H1 (cell line): ENCODE measurements at regions not wholly inside any gene's neighbourhood (a gene's known extent, or its start where the extent isn't known, plus 50 kb on each side); places are given as distances from the start of the nearest gene placed in this dataset.

Source experiments
- CTCF ChIA-PET: fragments of 300-600 bp; sonication (Branson Sonifier 250); formaldehyde crosslinking; loops from one replicate; lab custom pipeline; 2021; ENCODE audit not compliant: partially characterized antibody; lab: Charles Lee
- POLR2A ChIA-PET: fragments of 300-600 bp; sonication (Branson Sonifier 250); formaldehyde crosslinking; loops from one replicate; lab custom pipeline; 2021; ENCODE audit warnings: inconsistent platforms; ENCODE audit not compliant: partially characterized antibody; lab: Charles Lee
- DNase-seq, 2 experiments: peaks; one replicate each; pipeline versions ENCODE4 v3.0.0 to v3.0.0-alpha.2; 2010 to 2022; ENCODE audit warnings: low spot score in 2 of 2, low read depth in 1 of 2, mixed read lengths in 1 of 2
- FAIRE-seq: peaks from 2 replicates; lab custom pipeline; 2011; peaks lifted over from hg19 to GRCh38; lab: Jason Lieb, UNC
- H2AFZ ChIP-seq: 2 replicates; pipeline ENCODE4 v1.8.1; 2012; ENCODE audit warnings: low read length, inconsistent platforms
- H2AK5ac ChIP-seq: 2 replicates; pipeline ENCODE4 v1.6.1; 2013; ENCODE audit warnings: low read depth, low read length
- H2BK120ac ChIP-seq: replicated peaks from 2 replicates; pipeline ENCODE3; 2013; ENCODE audit warnings: low read depth, low read length, inconsistent platforms
- H2BK12ac ChIP-seq: 2 replicates; pipeline ENCODE4 v1.6.1; 2013; ENCODE audit warnings: low read depth, low read length
- H2BK15ac ChIP-seq: 2 replicates; pipeline ENCODE4 v1.6.1; 2013; ENCODE audit warnings: low read length
- H2BK20ac ChIP-seq: 2 replicates; pipeline ENCODE4 v1.6.1; 2013; ENCODE audit warnings: low read length
- H2BK5ac ChIP-seq: 2 replicates; pipeline ENCODE4 v1.6.1; 2013; ENCODE audit warnings: low read depth, low read length
- H3K14ac ChIP-seq: 2 replicates; pipeline ENCODE4 v1.6.1; 2013; ENCODE audit warnings: inconsistent platforms; ENCODE audit not compliant: insufficient read length
- H3K18ac ChIP-seq: 2 replicates; pipeline ENCODE4 v1.6.1; 2013; ENCODE audit warnings: low read length; ENCODE audit errors: extremely low read depth
- H3K23ac ChIP-seq: 2 replicates; pipeline ENCODE4 v1.6.1; 2013; ENCODE audit warnings: inconsistent platforms; ENCODE audit not compliant: insufficient read length
- H3K23me2 ChIP-seq: 2 replicates; pipeline ENCODE4 v1.6.1; 2013; ENCODE audit warnings: low read depth, low read length
- H3K27ac ChIP-seq: 2 replicates; pipeline ENCODE4 v1.6.1; 2011; ENCODE audit warnings: low read depth, low read length, inconsistent platforms
- H3K27me3 ChIP-seq, 4 experiments: replicated peaks in 1 of 4; 1 replicate in 1 of 4; 2 replicates in 3 of 4; pipeline versions ENCODE4 v1.6.1 to v1.8.1; 2011 to 2013; ENCODE audit warnings: low read length in 3 of 4, mild to moderate bottlenecking in 3 of 4, inconsistent platforms in 2 of 4, mixed read lengths in 2 of 4, moderate library complexity in 1 of 4; ENCODE audit not compliant: control insufficient read depth in 3 of 4, insufficient read depth in 3 of 4; ENCODE audit errors: extremely low read depth in 1 of 4
- H3K36me3 ChIP-seq, 4 experiments: 2 replicates each; pipeline versions ENCODE4 v1.6.1 to v1.8.1; 2011 to 2013; ENCODE audit warnings: mild to moderate bottlenecking in 4 of 4, low read length in 3 of 4, moderate library complexity in 2 of 4, control low read depth in 1 of 4, inconsistent platforms in 1 of 4; ENCODE audit not compliant: insufficient read depth in 4 of 4, control insufficient read depth in 2 of 4
- H3K4ac ChIP-seq: replicated peaks from 2 replicates; pipeline ENCODE3; 2013; ENCODE audit warnings: low read length, low read depth, mixed read lengths, inconsistent platforms; ENCODE audit not compliant: insufficient read length
- H3K4me1 ChIP-seq, 4 experiments: replicated peaks in 1 of 4; 1 replicate in 1 of 4; 2 replicates in 3 of 4; pipeline versions ENCODE4 v1.6.1 to v1.8.1; 2011 to 2013; ENCODE audit warnings: low read length in 3 of 4, inconsistent platforms in 2 of 4, mixed read lengths in 1 of 4; ENCODE audit not compliant: insufficient read depth in 4 of 4, control insufficient read depth in 3 of 4
- H3K4me2 ChIP-seq, 2 experiments: 2 replicates each; pipeline versions ENCODE4 v1.6.1 to v1.8.1; 2011 to 2013; ENCODE audit warnings: low read depth in 2 of 2, low read length in 2 of 2, control low read depth in 1 of 2, inconsistent platforms in 1 of 2, mild to moderate bottlenecking in 1 of 2; ENCODE audit not compliant: insufficient read depth in 1 of 2
- H3K4me3 ChIP-seq, 4 experiments: fragments of 200-600, 300-600 bp in 1 of 4; sonication (generic), shearing (Covaris generic), sonication (Bioruptor Twin) in 1 of 4; 2 replicates each; pipeline versions ENCODE4 v1.5.1 to v1.8.1; 2011 to 2016; ENCODE audit warnings: low read length in 4 of 4, low read depth in 3 of 4, control low read depth in 2 of 4, inconsistent platforms in 2 of 4, mild to moderate bottlenecking in 2 of 4, mixed read lengths in 1 of 4, moderate library complexity in 1 of 4; ENCODE audit not compliant: insufficient read depth in 2 of 4; ENCODE audit errors: extremely low read depth in 1 of 4
- H3K56ac ChIP-seq: replicated peaks from 2 replicates; pipeline ENCODE3; 2013; ENCODE audit warnings: low read depth, mild to moderate bottlenecking, mixed read lengths, low read length, inconsistent platforms; ENCODE audit not compliant: insufficient read length
- H3K79me1 ChIP-seq: 2 replicates; pipeline ENCODE4 v1.6.1; 2013; ENCODE audit warnings: low read depth, low read length, control low read depth
- H3K79me2 ChIP-seq, 2 experiments: 2 replicates each; pipeline versions ENCODE4 v1.6.1 to v1.8.1; 2012 to 2013; ENCODE audit warnings: low read length in 2 of 2, mild to moderate bottlenecking in 2 of 2, inconsistent platforms in 1 of 2; ENCODE audit not compliant: insufficient read depth in 2 of 2, control insufficient read depth in 1 of 2
- H3K9ac ChIP-seq, 4 experiments: replicated peaks in 1 of 4; 1 replicate in 1 of 4; 2 replicates in 3 of 4; pipeline versions ENCODE4 v1.6.1 to v1.8.1; 2011 to 2013; ENCODE audit warnings: low read depth in 3 of 4, low read length in 3 of 4, control low read depth in 2 of 4, mild to moderate bottlenecking in 2 of 4, moderate library complexity in 2 of 4, inconsistent platforms in 1 of 4; ENCODE audit errors: extremely low read depth in 1 of 4
- H3K9me3 ChIP-seq, 2 experiments: 2 replicates each; pipeline versions ENCODE4 v1.6.1 to v1.8.1; 2012 to 2013; ENCODE audit warnings: mild to moderate bottlenecking in 2 of 2, moderate library complexity in 2 of 2, control low read depth in 1 of 2, inconsistent platforms in 1 of 2, low read depth in 1 of 2, low read length in 1 of 2, mixed read lengths in 1 of 2; ENCODE audit not compliant: insufficient read depth in 2 of 2
- H4K20me1 ChIP-seq, 2 experiments: replicated peaks in 1 of 2; 2 replicates each; pipeline versions ENCODE3 to v1.8.1; 2011 to 2013; ENCODE audit warnings: inconsistent platforms in 2 of 2, low read length in 2 of 2, mild to moderate bottlenecking in 1 of 2; ENCODE audit not compliant: insufficient read depth in 2 of 2, control insufficient read depth in 1 of 2
- H4K5ac ChIP-seq: 2 replicates; pipeline ENCODE4 v1.6.1; 2013; ENCODE audit warnings: low read length, low read depth, mixed read lengths, inconsistent platforms; ENCODE audit not compliant: insufficient read length
- H4K8ac ChIP-seq: 2 replicates; pipeline ENCODE4 v1.8.0; 2013; ENCODE audit warnings: mild to moderate bottlenecking, moderate library complexity, low read length, inconsistent platforms; ENCODE audit not compliant: insufficient read depth; ENCODE audit errors: extremely low read depth
- H4K91ac ChIP-seq: replicated peaks from 2 replicates; pipeline ENCODE3; 2013; ENCODE audit warnings: low read length, mixed read lengths, inconsistent platforms; ENCODE audit not compliant: insufficient read length
- BRCA1 ChIP-seq: IDR thresholded peaks from 2 replicates; pipeline ENCODE4 v1.6.1; 2012; ENCODE audit warnings: low read depth, low read length, improper control_type of control experiment
- CHD2 ChIP-seq: IDR thresholded peaks from 2 replicates; pipeline ENCODE4 v1.6.1; 2012; ENCODE audit warnings: low read length, improper control_type of control experiment
- GABPA ChIP-seq: IDR thresholded peaks from 2 replicates; pipeline ENCODE4 v1.6.1; 2011; ENCODE audit warnings: mild to moderate bottlenecking, low read length, moderate library complexity, borderline replicate concordance; ENCODE audit not compliant: insufficient read depth
- GTF2F1 ChIP-seq: IDR thresholded peaks from 2 replicates; pipeline ENCODE4 v1.6.1; 2012; ENCODE audit warnings: low read depth, low read length, improper control_type of control experiment, borderline replicate concordance
- HDAC6 ChIP-seq: IDR thresholded peaks from one replicate; pipeline ENCODE4 v1.7.1; 2012; ENCODE audit warnings: low read depth, mild to moderate bottlenecking, inconsistent platforms, low read length, moderate library complexity
- JUN ChIP-seq: IDR thresholded peaks from 2 replicates; pipeline ENCODE4 v1.6.1; 2011; ENCODE audit warnings: low read depth, mild to moderate bottlenecking, improper control_type of control experiment, low read length
- SP1 ChIP-seq: IDR thresholded peaks from 2 replicates; pipeline ENCODE4 v1.6.1; 2011; ENCODE audit warnings: low read depth, low read length
- SRF ChIP-seq: IDR thresholded peaks from 2 replicates; pipeline ENCODE4 v1.6.1; 2011; ENCODE audit warnings: mild to moderate bottlenecking, low read depth, low read length, moderate library complexity
- TCF12 ChIP-seq: IDR thresholded peaks from 2 replicates; pipeline ENCODE4 v1.6.1; 2011; ENCODE audit warnings: low read depth, mild to moderate bottlenecking, low read length
- YY1 ChIP-seq: IDR thresholded peaks from 2 replicates; pipeline ENCODE4 v1.6.1; 2011; ENCODE audit warnings: low read depth, mild to moderate bottlenecking, low read length
- WGBS, 2 experiments: shearing (Covaris generic) in 1 of 2; methylation state at CpG; one replicate each; pipeline versions ENCODE4 v1.1.6 to v1.1.7; 2013 to 2015; ENCODE audit warnings: low lambda C conversion rate in 2 of 2, mixed read lengths in 2 of 2, inconsistent platforms in 1 of 2, low coverage in 1 of 2, missing lambda C conversion rate in 1 of 2; ENCODE audit not compliant: insufficient replicate concordance in 2 of 2, insufficient coverage in 1 of 2, insufficient read length in 1 of 2; ENCODE audit errors: extremely low coverage in 1 of 2, missing lambda C conversion rate in 1 of 2; 5-methylcytosine and 5-hydroxymethylcytosine counted together
- TF ChIP-seq, protein P1 (sequence below): IDR thresholded peaks from 2 replicates; pipeline ENCODE4 v1.6.1; 2012; ENCODE audit warnings: low read length, inconsistent platforms

DNA sequence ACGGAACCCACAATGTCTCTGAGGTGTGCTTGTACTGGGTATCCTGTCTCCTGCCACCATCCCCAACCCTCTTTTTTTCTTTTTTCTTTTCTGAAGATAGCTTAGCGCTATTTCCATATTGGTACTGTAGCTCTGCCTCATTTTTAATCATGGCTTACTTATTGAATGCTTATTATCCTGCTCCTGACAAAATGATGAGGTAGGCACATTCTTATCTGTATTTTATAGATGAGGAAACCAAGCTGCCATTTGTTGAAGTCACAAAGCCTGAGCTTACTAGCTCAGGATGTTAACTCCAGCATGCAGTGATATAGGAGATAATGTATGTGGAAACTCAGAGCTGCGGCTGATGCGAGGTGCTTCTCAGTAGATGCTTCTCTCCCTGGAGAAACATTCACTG is 61.4 kb upstream of the GPR6 start:
- no peak for FAIRE-seq
- Histone ChIP-seq H3K23me2 (no peaks in the 10 kb centered on the region), H2BK12ac (no peak overlapping the region), H2BK120ac (no peak overlapping the region), H2BK20ac (no peak overlapping the region), H4K5ac (no peak overlapping the region), H4K8ac (no peak overlapping the region), H2BK5ac (no peak overlapping the region), H2AFZ (no peak overlapping the region), H4K91ac (no peak overlapping the region), H3K9me3 (no peaks in the 10 kb centered on the region), H3K14ac (no peak overlapping the region), H3K4ac (no peak overlapping the region), H4K20me1 (no peaks in the 10 kb centered on the region), H3K27ac (no peak overlapping the region), H3K23ac (no peak overlapping the region), H2AK5ac (no peak overlapping the region), H3K4me3 (no peak overlapping the region), H3K27me3 (no peaks in the 10 kb centered on the region), H3K79me2 (no peaks in the 10 kb centered on the region), H3K9ac (no peak overlapping the region), H3K79me1 (no peaks in the 10 kb centered on the region), H3K4me1 (no peaks in the 10 kb centered on the region), H2BK15ac (no peak overlapping the region), H3K36me3 (no peaks in the 10 kb centered on the region), H3K18ac (no peak overlapping the region), H3K56ac (no peak overlapping the region), H3K4me2 (no peak overlapping the region)
- ChIA-PET CTCF (interaction anchor here (0.6 to 3.0 kb wide), 4 partner anchors 15 to 124 kb away, joined by 3 to 11 read pairs (median 4); no protein-coding TSS in a partner anchor), POLR2A (no interaction called here)
- WGBS, 2 experiments, result 79% methylated on average over 4 of the region's 4 CpGs; no CpG with 5 or more reads in 1 of the 2 experiments
- DNase-seq, result no peak
- TF ChIP-seq GABPA, result no peak
- TF ChIP-seq TCF12, result no peak
- TF ChIP-seq GTF2F1, result no peak
- TF ChIP-seq, protein P1, sequence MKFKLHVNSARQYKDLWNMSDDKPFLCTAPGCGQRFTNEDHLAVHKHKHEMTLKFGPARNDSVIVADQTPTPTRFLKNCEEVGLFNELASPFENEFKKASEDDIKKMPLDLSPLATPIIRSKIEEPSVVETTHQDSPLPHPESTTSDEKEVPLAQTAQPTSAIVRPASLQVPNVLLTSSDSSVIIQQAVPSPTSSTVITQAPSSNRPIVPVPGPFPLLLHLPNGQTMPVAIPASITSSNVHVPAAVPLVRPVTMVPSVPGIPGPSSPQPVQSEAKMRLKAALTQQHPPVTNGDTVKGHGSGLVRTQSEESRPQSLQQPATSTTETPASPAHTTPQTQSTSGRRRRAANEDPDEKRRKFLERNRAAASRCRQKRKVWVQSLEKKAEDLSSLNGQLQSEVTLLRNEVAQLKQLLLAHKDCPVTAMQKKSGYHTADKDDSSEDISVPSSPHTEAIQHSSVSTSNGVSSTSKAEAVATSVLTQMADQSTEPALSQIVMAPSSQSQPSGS, result no peak
- TF ChIP-seq SP1, result no peak
- no peak for TF ChIP-seq SRF
- no peak for TF ChIP-seq HDAC6
- no peak for TF ChIP-seq JUN
- TF ChIP-seq CHD2, result no peak
- no peak for TF ChIP-seq BRCA1
- no peak for TF ChIP-seq YY1
